ENCODE measurements at regions not wholly inside any gene's neighbourhood (a gene's known extent, or its start where the extent isn't known, plus 50 kb on each side); places are given as distances from the start of the nearest gene placed in this dataset.

- no TSS peak for BruUV-seq (replicated peaks)
- Histone ChIP-seq H3K4me3 (ENCODE audit: low read length) (no peak overlapping the region), H3K9me3 (ENCODE audit: low read length) (no peaks in the 10 kb centered on the region), H3K27me3 (ENCODE audit: low read length) (no peaks in the 10 kb centered on the region), H2AFZ (ENCODE audit: low read length) (no peak overlapping the region), H3K36me3 (ENCODE audit: low read depth, low read length) (no peaks in the 10 kb centered on the region), H3K79me2 (ENCODE audit: low read length) (no peaks in the 10 kb centered on the region), H3K9me2 (replicated peaks; ENCODE audit: low read length) (no peaks in the 10 kb centered on the region), H3K9ac (ENCODE audit: low read length) (no peak overlapping the region), H3K4me2 (ENCODE audit: low read length) (no peak overlapping the region), H3K4me1 (ENCODE audit: insufficient read depth, low read length) (no peaks in the 10 kb centered on the region), H3K27ac (ENCODE audit: low read length) (no peak overlapping the region), H3F3A (ENCODE audit: low read length, unreplicated experiment) (no peaks in the 10 kb centered on the region), H4K20me1 (ENCODE audit: low read length) (no peaks in the 10 kb centered on the region)
- intact Hi-C loops (cut with micrococcal nuclease) = no loop called here
- DNase-seq (no peak), ATAC-seq (no peak)
- POLR2A ChIA-PET (ENCODE audit: unreplicated experiment) = no interaction called here
- CTCF ChIA-PET = no interaction called here
- TF ChIP-seq EZH2phosphoT487 (IDR thresholded peaks at IDR 0.05; ENCODE audit: borderline replicate concordance, low read length) (no peak), EZH2 (IDR thresholded peaks at IDR 0.05; ENCODE audit: low read length, unreplicated experiment) (no peak)
- TF ChIP-seq, protein P1, sequence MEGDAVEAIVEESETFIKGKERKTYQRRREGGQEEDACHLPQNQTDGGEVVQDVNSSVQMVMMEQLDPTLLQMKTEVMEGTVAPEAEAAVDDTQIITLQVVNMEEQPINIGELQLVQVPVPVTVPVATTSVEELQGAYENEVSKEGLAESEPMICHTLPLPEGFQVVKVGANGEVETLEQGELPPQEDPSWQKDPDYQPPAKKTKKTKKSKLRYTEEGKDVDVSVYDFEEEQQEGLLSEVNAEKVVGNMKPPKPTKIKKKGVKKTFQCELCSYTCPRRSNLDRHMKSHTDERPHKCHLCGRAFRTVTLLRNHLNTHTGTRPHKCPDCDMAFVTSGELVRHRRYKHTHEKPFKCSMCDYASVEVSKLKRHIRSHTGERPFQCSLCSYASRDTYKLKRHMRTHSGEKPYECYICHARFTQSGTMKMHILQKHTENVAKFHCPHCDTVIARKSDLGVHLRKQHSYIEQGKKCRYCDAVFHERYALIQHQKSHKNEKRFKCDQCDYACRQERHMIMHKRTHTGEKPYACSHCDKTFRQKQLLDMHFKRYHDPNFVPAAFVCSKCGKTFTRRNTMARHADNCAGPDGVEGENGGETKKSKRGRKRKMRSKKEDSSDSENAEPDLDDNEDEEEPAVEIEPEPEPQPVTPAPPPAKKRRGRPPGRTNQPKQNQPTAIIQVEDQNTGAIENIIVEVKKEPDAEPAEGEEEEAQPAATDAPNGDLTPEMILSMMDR (conservative IDR thresholded peaks at IDR 0.05; ENCODE audit: low read depth, low read length) = no peak
These were observed 1365.2 kb upstream of the ADGRL3 start for GRCh38 chr4:59834943-59835342.

DNA sequence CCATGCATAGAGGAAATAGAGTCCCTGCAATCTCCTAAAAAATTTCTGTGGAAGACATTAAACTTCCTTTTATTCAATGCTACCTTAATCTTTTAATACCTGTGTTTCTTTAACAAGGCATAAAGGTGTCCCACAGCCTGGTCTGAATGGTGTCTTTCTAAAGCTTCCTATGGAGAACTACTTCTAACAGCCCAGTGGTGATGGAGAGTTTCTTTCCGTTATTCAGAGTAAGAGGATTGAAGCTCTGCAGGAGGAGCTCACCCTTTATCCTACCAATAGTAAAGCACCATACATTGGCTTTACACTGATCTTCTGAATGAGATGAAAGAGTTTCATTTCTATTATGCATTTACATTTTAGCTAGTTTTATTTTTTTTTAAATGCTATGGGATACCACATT lies 1362.4 kb upstream of the ADGRL3 start:
- ChIA-PET CTCF (no interaction called here), POLR2A (ENCODE audit: unreplicated experiment) (no interaction called here)
- Histone ChIP-seq H3K27me3 (ENCODE audit: low read length) (no peaks in the 10 kb centered on the region), H3K9me3 (ENCODE audit: low read length) (no peaks in the 10 kb centered on the region), H4K20me1 (ENCODE audit: low read length) (no peaks in the 10 kb centered on the region), H3K27ac (ENCODE audit: low read length) (no peak overlapping the region), H3K4me3 (ENCODE audit: low read length) (no peak overlapping the region), H3K9me2 (replicated peaks; ENCODE audit: low read length) (no peaks in the 10 kb centered on the region), H3K36me3 (ENCODE audit: low read depth, low read length) (no peaks in the 10 kb centered on the region), H3F3A (ENCODE audit: low read length, unreplicated experiment) (no peaks in the 10 kb centered on the region), H3K4me2 (ENCODE audit: low read length) (no peak overlapping the region), H3K4me1 (ENCODE audit: insufficient read depth, low read length) (no peaks in the 10 kb centered on the region), H3K79me2 (ENCODE audit: low read length) (no peaks in the 10 kb centered on the region), H2AFZ (ENCODE audit: low read length) (no peak overlapping the region), H3K9ac (ENCODE audit: low read length) (no peak overlapping the region)
- no peak for DNase-seq
- TF ChIP-seq, protein P1 (conservative IDR thresholded peaks at IDR 0.05; ENCODE audit: low read depth, low read length) = no peak
- no peak for TF ChIP-seq EZH2phosphoT487 (IDR thresholded peaks at IDR 0.05; ENCODE audit: borderline replicate concordance, low read length)
- no peak for TF ChIP-seq EZH2 (IDR thresholded peaks at IDR 0.05; ENCODE audit: low read length, unreplicated experiment)
- intact Hi-C loops (cut with micrococcal nuclease) = no loop called here
- BruUV-seq (replicated peaks) = no TSS peak
- no peak for ATAC-seq

- DNase-seq = no peak
- Histone ChIP-seq H4K20me1 (ENCODE audit: low read length) (no peaks in the 10 kb centered on the region), H3K9ac (ENCODE audit: low read length) (no peak overlapping the region), H3K9me3 (ENCODE audit: low read length) (no peaks in the 10 kb centered on the region), H3K27me3 (ENCODE audit: low read length) (no peaks in the 10 kb centered on the region), H3K4me2 (ENCODE audit: low read length) (no peak overlapping the region), H3K79me2 (ENCODE audit: low read length) (no peaks in the 10 kb centered on the region), H3K36me3 (ENCODE audit: low read depth, low read length) (no peaks in the 10 kb centered on the region), H3K9me2 (replicated peaks; ENCODE audit: low read length) (no peaks in the 10 kb centered on the region), H2AFZ (ENCODE audit: low read length) (no peak overlapping the region), H3K4me3 (ENCODE audit: low read length) (no peak overlapping the region), H3F3A (ENCODE audit: low read length, unreplicated experiment) (no peaks in the 10 kb centered on the region), H3K4me1 (ENCODE audit: insufficient read depth, low read length) (no peaks in the 10 kb centered on the region), H3K27ac (ENCODE audit: low read length) (no peak overlapping the region)
- no peak for ATAC-seq
- POLR2A ChIA-PET (ENCODE audit: unreplicated experiment) = no interaction called here
- CTCF ChIA-PET = no interaction called here
- BruUV-seq (replicated peaks) = no TSS peak
- TF ChIP-seq EZH2 (IDR thresholded peaks at IDR 0.05; ENCODE audit: low read length, unreplicated experiment) = no peak
- intact Hi-C loops (cut with micrococcal nuclease) = no loop called here
These were observed 1361.9 kb upstream of the ADGRL3 start for GRCh38 chr4:59838236-59838635.

Data from PC-3 (cell line).